H1 (cell line): ENCODE measurements at regions not wholly inside any gene's neighbourhood (a gene's known extent, or its start where the extent isn't known, plus 50 kb on each side); places are given as distances from the start of the nearest gene placed in this dataset.

Source experiments
- CTCF ChIA-PET: fragments of 300-600 bp; sonication (Branson Sonifier 250); formaldehyde crosslinking; loops from one replicate; lab custom pipeline; 2021; ENCODE audit not compliant: partially characterized antibody; lab: Charles Lee
- POLR2A ChIA-PET: fragments of 300-600 bp; sonication (Branson Sonifier 250); formaldehyde crosslinking; loops from one replicate; lab custom pipeline; 2021; ENCODE audit warnings: inconsistent platforms; ENCODE audit not compliant: partially characterized antibody; lab: Charles Lee
- DNase-seq, 2 experiments: peaks; one replicate each; pipeline versions ENCODE4 v3.0.0 to v3.0.0-alpha.2; 2010 to 2022; ENCODE audit warnings: low spot score in 2 of 2, low read depth in 1 of 2, mixed read lengths in 1 of 2
- FAIRE-seq: peaks from 2 replicates; lab custom pipeline; 2011; peaks lifted over from hg19 to GRCh38; lab: Jason Lieb, UNC
- H2AFZ ChIP-seq: 2 replicates; pipeline ENCODE4 v1.8.1; 2012; ENCODE audit warnings: low read length, inconsistent platforms
- H2AK5ac ChIP-seq: 2 replicates; pipeline ENCODE4 v1.6.1; 2013; ENCODE audit warnings: low read depth, low read length
- H2BK120ac ChIP-seq: replicated peaks from 2 replicates; pipeline ENCODE3; 2013; ENCODE audit warnings: low read depth, low read length, inconsistent platforms
- H2BK12ac ChIP-seq: 2 replicates; pipeline ENCODE4 v1.6.1; 2013; ENCODE audit warnings: low read depth, low read length
- H2BK15ac ChIP-seq: 2 replicates; pipeline ENCODE4 v1.6.1; 2013; ENCODE audit warnings: low read length
- H2BK20ac ChIP-seq: 2 replicates; pipeline ENCODE4 v1.6.1; 2013; ENCODE audit warnings: low read length
- H2BK5ac ChIP-seq: 2 replicates; pipeline ENCODE4 v1.6.1; 2013; ENCODE audit warnings: low read depth, low read length
- H3K14ac ChIP-seq: 2 replicates; pipeline ENCODE4 v1.6.1; 2013; ENCODE audit warnings: inconsistent platforms; ENCODE audit not compliant: insufficient read length
- H3K18ac ChIP-seq: 2 replicates; pipeline ENCODE4 v1.6.1; 2013; ENCODE audit warnings: low read length; ENCODE audit errors: extremely low read depth
- H3K23ac ChIP-seq: 2 replicates; pipeline ENCODE4 v1.6.1; 2013; ENCODE audit warnings: inconsistent platforms; ENCODE audit not compliant: insufficient read length
- H3K23me2 ChIP-seq: 2 replicates; pipeline ENCODE4 v1.6.1; 2013; ENCODE audit warnings: low read depth, low read length
- H3K27ac ChIP-seq: 2 replicates; pipeline ENCODE4 v1.6.1; 2011; ENCODE audit warnings: low read depth, low read length, inconsistent platforms
- H3K27me3 ChIP-seq, 4 experiments: replicated peaks in 1 of 4; 1 replicate in 1 of 4; 2 replicates in 3 of 4; pipeline versions ENCODE4 v1.6.1 to v1.8.1; 2011 to 2013; ENCODE audit warnings: low read length in 3 of 4, mild to moderate bottlenecking in 3 of 4, inconsistent platforms in 2 of 4, mixed read lengths in 2 of 4, moderate library complexity in 1 of 4; ENCODE audit not compliant: control insufficient read depth in 3 of 4, insufficient read depth in 3 of 4; ENCODE audit errors: extremely low read depth in 1 of 4
- H3K36me3 ChIP-seq, 4 experiments: 2 replicates each; pipeline versions ENCODE4 v1.6.1 to v1.8.1; 2011 to 2013; ENCODE audit warnings: mild to moderate bottlenecking in 4 of 4, low read length in 3 of 4, moderate library complexity in 2 of 4, control low read depth in 1 of 4, inconsistent platforms in 1 of 4; ENCODE audit not compliant: insufficient read depth in 4 of 4, control insufficient read depth in 2 of 4
- H3K4ac ChIP-seq: replicated peaks from 2 replicates; pipeline ENCODE3; 2013; ENCODE audit warnings: low read length, low read depth, mixed read lengths, inconsistent platforms; ENCODE audit not compliant: insufficient read length
- H3K4me1 ChIP-seq, 4 experiments: replicated peaks in 1 of 4; 1 replicate in 1 of 4; 2 replicates in 3 of 4; pipeline versions ENCODE4 v1.6.1 to v1.8.1; 2011 to 2013; ENCODE audit warnings: low read length in 3 of 4, inconsistent platforms in 2 of 4, mixed read lengths in 1 of 4; ENCODE audit not compliant: insufficient read depth in 4 of 4, control insufficient read depth in 3 of 4
- H3K4me2 ChIP-seq, 2 experiments: 2 replicates each; pipeline versions ENCODE4 v1.6.1 to v1.8.1; 2011 to 2013; ENCODE audit warnings: low read depth in 2 of 2, low read length in 2 of 2, control low read depth in 1 of 2, inconsistent platforms in 1 of 2, mild to moderate bottlenecking in 1 of 2; ENCODE audit not compliant: insufficient read depth in 1 of 2
- H3K4me3 ChIP-seq, 4 experiments: fragments of 200-600, 300-600 bp in 1 of 4; sonication (generic), shearing (Covaris generic), sonication (Bioruptor Twin) in 1 of 4; 2 replicates each; pipeline versions ENCODE4 v1.5.1 to v1.8.1; 2011 to 2016; ENCODE audit warnings: low read length in 4 of 4, low read depth in 3 of 4, control low read depth in 2 of 4, inconsistent platforms in 2 of 4, mild to moderate bottlenecking in 2 of 4, mixed read lengths in 1 of 4, moderate library complexity in 1 of 4; ENCODE audit not compliant: insufficient read depth in 2 of 4; ENCODE audit errors: extremely low read depth in 1 of 4
- H3K56ac ChIP-seq: replicated peaks from 2 replicates; pipeline ENCODE3; 2013; ENCODE audit warnings: low read depth, mild to moderate bottlenecking, mixed read lengths, low read length, inconsistent platforms; ENCODE audit not compliant: insufficient read length
- H3K79me1 ChIP-seq: 2 replicates; pipeline ENCODE4 v1.6.1; 2013; ENCODE audit warnings: low read depth, low read length, control low read depth
- H3K79me2 ChIP-seq, 2 experiments: 2 replicates each; pipeline versions ENCODE4 v1.6.1 to v1.8.1; 2012 to 2013; ENCODE audit warnings: low read length in 2 of 2, mild to moderate bottlenecking in 2 of 2, inconsistent platforms in 1 of 2; ENCODE audit not compliant: insufficient read depth in 2 of 2, control insufficient read depth in 1 of 2
- H3K9ac ChIP-seq, 4 experiments: replicated peaks in 1 of 4; 1 replicate in 1 of 4; 2 replicates in 3 of 4; pipeline versions ENCODE4 v1.6.1 to v1.8.1; 2011 to 2013; ENCODE audit warnings: low read depth in 3 of 4, low read length in 3 of 4, control low read depth in 2 of 4, mild to moderate bottlenecking in 2 of 4, moderate library complexity in 2 of 4, inconsistent platforms in 1 of 4; ENCODE audit errors: extremely low read depth in 1 of 4
- H3K9me3 ChIP-seq, 2 experiments: 2 replicates each; pipeline versions ENCODE4 v1.6.1 to v1.8.1; 2012 to 2013; ENCODE audit warnings: mild to moderate bottlenecking in 2 of 2, moderate library complexity in 2 of 2, control low read depth in 1 of 2, inconsistent platforms in 1 of 2, low read depth in 1 of 2, low read length in 1 of 2, mixed read lengths in 1 of 2; ENCODE audit not compliant: insufficient read depth in 2 of 2
- H4K20me1 ChIP-seq, 2 experiments: replicated peaks in 1 of 2; 2 replicates each; pipeline versions ENCODE3 to v1.8.1; 2011 to 2013; ENCODE audit warnings: inconsistent platforms in 2 of 2, low read length in 2 of 2, mild to moderate bottlenecking in 1 of 2; ENCODE audit not compliant: insufficient read depth in 2 of 2, control insufficient read depth in 1 of 2
- H4K5ac ChIP-seq: 2 replicates; pipeline ENCODE4 v1.6.1; 2013; ENCODE audit warnings: low read length, low read depth, mixed read lengths, inconsistent platforms; ENCODE audit not compliant: insufficient read length
- H4K8ac ChIP-seq: 2 replicates; pipeline ENCODE4 v1.8.0; 2013; ENCODE audit warnings: mild to moderate bottlenecking, moderate library complexity, low read length, inconsistent platforms; ENCODE audit not compliant: insufficient read depth; ENCODE audit errors: extremely low read depth
- H4K91ac ChIP-seq: replicated peaks from 2 replicates; pipeline ENCODE3; 2013; ENCODE audit warnings: low read length, mixed read lengths, inconsistent platforms; ENCODE audit not compliant: insufficient read length
- ATF3 ChIP-seq: IDR thresholded peaks from 2 replicates; pipeline ENCODE4 v1.6.1; 2011; ENCODE audit warnings: low read depth, mild to moderate bottlenecking, low read length; ENCODE audit not compliant: insufficient read depth
- BACH1 ChIP-seq: IDR thresholded peaks from 2 replicates; pipeline ENCODE4 v1.6.1; 2012; ENCODE audit warnings: low read length, improper control_type of control experiment
- BRCA1 ChIP-seq: IDR thresholded peaks from 2 replicates; pipeline ENCODE4 v1.6.1; 2012; ENCODE audit warnings: low read depth, low read length, improper control_type of control experiment
- CBX5 ChIP-seq: fragments of 300-800, 300-1000 bp; sonication (generic); IDR thresholded peaks from 2 replicates; pipeline ENCODE4 v1.7.1; 2016; ENCODE audit warnings: antibody characterized with exemption, low read length, low read depth
- EP300 ChIP-seq, 2 experiments: IDR thresholded peaks; 1 replicate in 1 of 2; 2 replicates in 1 of 2; pipeline ENCODE4 v1.6.1; 2011 to 2012; ENCODE audit warnings: low read depth in 2 of 2, low read length in 2 of 2, mild to moderate bottlenecking in 2 of 2, borderline replicate concordance in 1 of 2, inconsistent platforms in 1 of 2, moderate library complexity in 1 of 2
- MAFK ChIP-seq: IDR thresholded peaks from 2 replicates; pipeline ENCODE4 v1.6.1; 2012; ENCODE audit warnings: low read depth, mild to moderate bottlenecking, improper control_type of control experiment, low read length
- PHF8 ChIP-seq: fragments of 200-600 bp; sonication (generic); conservative IDR thresholded peaks from 2 replicates; pipeline ENCODE4 v1.7.1; 2012; ENCODE audit warnings: low read depth, mild to moderate bottlenecking, inconsistent platforms, low read length, moderate library complexity
- RAD21 ChIP-seq, 2 experiments: IDR thresholded peaks in 1 of 2; conservative IDR thresholded peaks in 1 of 2; 2 replicates each; pipeline ENCODE4 v1.6.1; 2011; ENCODE audit warnings: low read depth in 2 of 2, low read length in 2 of 2, improper control_type of control experiment in 1 of 2, inconsistent platforms in 1 of 2, mild to moderate bottlenecking in 1 of 2, moderate library complexity in 1 of 2
- RBBP5 ChIP-seq: IDR thresholded peaks from 2 replicates; pipeline ENCODE4 v1.7.1; 2012; ENCODE audit warnings: low read depth, mild to moderate bottlenecking, inconsistent platforms, low read length, moderate library complexity, borderline replicate concordance
- ZNF274 ChIP-seq: IDR thresholded peaks from 2 replicates; pipeline ENCODE4 v1.7.0; 2012; ENCODE audit warnings: low read length, borderline replicate concordance; ENCODE audit errors: extremely low read depth
- WGBS, 2 experiments: shearing (Covaris generic) in 1 of 2; methylation state at CpG; one replicate each; pipeline versions ENCODE4 v1.1.6 to v1.1.7; 2013 to 2015; ENCODE audit warnings: low lambda C conversion rate in 2 of 2, mixed read lengths in 2 of 2, inconsistent platforms in 1 of 2, low coverage in 1 of 2, missing lambda C conversion rate in 1 of 2; ENCODE audit not compliant: insufficient replicate concordance in 2 of 2, insufficient coverage in 1 of 2, insufficient read length in 1 of 2; ENCODE audit errors: extremely low coverage in 1 of 2, missing lambda C conversion rate in 1 of 2; 5-methylcytosine and 5-hydroxymethylcytosine counted together
- TF ChIP-seq, protein P1 (sequence below): IDR thresholded peaks from 2 replicates; pipeline ENCODE4 v1.6.1; 2012; ENCODE audit warnings: low read length, inconsistent platforms
- TF ChIP-seq, protein P2 (sequence below): IDR thresholded peaks from 2 replicates; pipeline ENCODE4 v1.6.1; 2012; ENCODE audit warnings: inconsistent platforms

- no peaks in the 10 kb centered on the region for H3K27me3 ChIP-seq
- H3K4ac ChIP-seq, result no peak overlapping the region
- H4K20me1 ChIP-seq, result no peaks in the 10 kb centered on the region
- no peaks in the 10 kb centered on the region for H3K79me2 ChIP-seq
- DNase-seq, result no peak
- H3K18ac ChIP-seq, result no peak overlapping the region
- H2AFZ ChIP-seq, result no peak overlapping the region
- H3K4me2 ChIP-seq, result no peak overlapping the region
- H3K23me2 ChIP-seq, result no peaks in the 10 kb centered on the region
- H2BK15ac ChIP-seq, result no peak overlapping the region
- H3K14ac ChIP-seq, result no peak overlapping the region
- no peak overlapping the region for H3K4me3 ChIP-seq
- H4K91ac ChIP-seq, result no peak overlapping the region
- no peak for FAIRE-seq
- H3K79me1 ChIP-seq, result no peaks in the 10 kb centered on the region
- no peak overlapping the region for H2BK12ac ChIP-seq
- H3K27ac ChIP-seq, result no peak overlapping the region
- no peak overlapping the region for H4K5ac ChIP-seq
- no peak overlapping the region for H2BK5ac ChIP-seq
- H2AK5ac ChIP-seq, result no peak overlapping the region
- no peaks in the 10 kb centered on the region for H3K36me3 ChIP-seq
- no peak overlapping the region for H4K8ac ChIP-seq
- no peaks in the 10 kb centered on the region for H3K9me3 ChIP-seq
- ChIA-PET CTCF (no interaction called here), POLR2A (no interaction called here)
- no peak overlapping the region for H2BK20ac ChIP-seq
- H3K4me1 ChIP-seq, result no peaks in the 10 kb centered on the region
- WGBS, 2 experiments, result 90% methylated on average over 3 of the region's 3 CpGs; no CpG with 5 or more reads in 1 of the 2 experiments
- TF ChIP-seq PHF8 (no peak), CBX5 (no peak), RBBP5 (no peak), ZNF274 (no peak), BRCA1 (no peak), MAFK (no peak), RAD21 (IDR thresholded peaks at IDR 0.05 in 1 of 2, conservative IDR thresholded peaks at IDR 0.05 in 1 of 2; ENCODE audit: low read depth in 2 of 2, low read length in 2 of 2) (no peak), ATF3 (no peak), EP300 (IDR thresholded peaks at IDR 0.05; ENCODE audit: borderline replicate concordance in 1 of 2, low read depth in 2 of 2, low read length in 2 of 2) (no peak), BACH1 (no peak)
- TF ChIP-seq, protein P1, sequence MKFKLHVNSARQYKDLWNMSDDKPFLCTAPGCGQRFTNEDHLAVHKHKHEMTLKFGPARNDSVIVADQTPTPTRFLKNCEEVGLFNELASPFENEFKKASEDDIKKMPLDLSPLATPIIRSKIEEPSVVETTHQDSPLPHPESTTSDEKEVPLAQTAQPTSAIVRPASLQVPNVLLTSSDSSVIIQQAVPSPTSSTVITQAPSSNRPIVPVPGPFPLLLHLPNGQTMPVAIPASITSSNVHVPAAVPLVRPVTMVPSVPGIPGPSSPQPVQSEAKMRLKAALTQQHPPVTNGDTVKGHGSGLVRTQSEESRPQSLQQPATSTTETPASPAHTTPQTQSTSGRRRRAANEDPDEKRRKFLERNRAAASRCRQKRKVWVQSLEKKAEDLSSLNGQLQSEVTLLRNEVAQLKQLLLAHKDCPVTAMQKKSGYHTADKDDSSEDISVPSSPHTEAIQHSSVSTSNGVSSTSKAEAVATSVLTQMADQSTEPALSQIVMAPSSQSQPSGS, result no peak
- TF ChIP-seq, protein P2, sequence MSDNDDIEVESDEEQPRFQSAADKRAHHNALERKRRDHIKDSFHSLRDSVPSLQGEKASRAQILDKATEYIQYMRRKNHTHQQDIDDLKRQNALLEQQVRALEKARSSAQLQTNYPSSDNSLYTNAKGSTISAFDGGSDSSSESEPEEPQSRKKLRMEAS, result no peak
- H3K23ac ChIP-seq, result no peak overlapping the region
- H3K56ac ChIP-seq, result no peak overlapping the region
- H2BK120ac ChIP-seq, result no peak overlapping the region
- no peak overlapping the region for H3K9ac ChIP-seq
Measured at GRCh38 chr2:212694398-212694797, 155.8 kb upstream of the ERBB4 start.
